ENCODE measurements at regions not wholly inside any gene's neighbourhood (a gene's known extent, or its start where the extent isn't known, plus 50 kb on each side); places are given as distances from the start of the nearest gene placed in this dataset.

GRCh38 chr18:56252456-56252855 lies 385.9 kb downstream of the TXNL1 start:
- TF ChIP-seq CTCF (IDR thresholded peaks at IDR 0.05; ENCODE audit: insufficient read depth, low read length, poor library complexity, severe bottlenecking) = no peak
- no peak for TF ChIP-seq EZH2phosphoT487 (conservative IDR thresholded peaks at IDR 0.05; ENCODE audit: low read length)

Data from SU-DHL-6 (cell line).